ENCODE measurements at regions not wholly inside any gene's neighbourhood (a gene's known extent, or its start where the extent isn't known, plus 50 kb on each side); places are given as distances from the start of the nearest gene placed in this dataset.

GRCh38 chr10:92761571-92761970 is 71.8 kb downstream of the HHEX start:
- Mint-ChIP-seq H3K4me3 (ENCODE audit: unreplicated experiment) (no peak overlapping the region), H3K27ac (ENCODE audit: unreplicated experiment) (no peak overlapping the region), H3K27me3 (ENCODE audit: insufficient read depth, unreplicated experiment) (peaks cover 12% of the 10 kb centered on the region), H3K9me3 (ENCODE audit: unreplicated experiment) (no peaks in the 10 kb centered on the region), H3K4me1 (ENCODE audit: low read depth, unreplicated experiment) (peaks cover 11% of the 10 kb centered on the region), H3K36me3 (ENCODE audit: insufficient read depth, unreplicated experiment) (no peaks in the 10 kb centered on the region)
- CTCF ChIA-PET, result no interaction called here
- H3K9me3 ChIP-seq, result no peaks in the 10 kb centered on the region
- no TSS peak for BruUV-seq (replicated peaks)
- TF ChIP-seq CTCF (IDR thresholded peaks at IDR 0.05; ENCODE audit: insufficient read depth in 1 of 2, low read depth in 1 of 2, low read length in 1 of 2, severe bottlenecking in 1 of 2, unreplicated experiment in 1 of 2), result no peak
- H3K4me1 ChIP-seq, result peaks cover 9% of the 10 kb centered on the region
- no peaks in the 10 kb centered on the region for H3K36me3 ChIP-seq (ENCODE audit: control insufficient read depth, insufficient read depth, low read length)
- POLR2A ChIA-PET, result no interaction called here
- no peak overlapping the region for H3K4me3 ChIP-seq (ENCODE audit: low read depth, low read length)
- intact Hi-C loops (cut with micrococcal nuclease; ENCODE audit: unreplicated experiment), result no loop called here
- DNase-seq, result no peak
- H3K27me3 ChIP-seq (replicated peaks; ENCODE audit: control insufficient read depth, insufficient read depth, low read length), result no peaks in the 10 kb centered on the region

GRCh38 chr10:92763634-92764155 is 73.9 kb downstream of the HHEX start:
- TF ChIP-seq CTCF (IDR thresholded peaks at IDR 0.05; ENCODE audit: insufficient read depth in 1 of 2, low read depth in 1 of 2, low read length in 1 of 2, severe bottlenecking in 1 of 2, unreplicated experiment in 1 of 2), result no peak
- BruUV-seq (replicated peaks), result no TSS peak
- peaks cover 12% of the 10 kb centered on the region for H3K9me3 Mint-ChIP-seq (ENCODE audit: unreplicated experiment)
- peaks cover 15% of the 10 kb centered on the region for H3K27me3 Mint-ChIP-seq (ENCODE audit: insufficient read depth, unreplicated experiment)
- H3K27me3 ChIP-seq (replicated peaks; ENCODE audit: control insufficient read depth, insufficient read depth, low read length), result no peaks in the 10 kb centered on the region
- no peak overlapping the region for H3K4me3 Mint-ChIP-seq (ENCODE audit: unreplicated experiment)
- no peaks in the 10 kb centered on the region for H3K9me3 ChIP-seq
- no peak for DNase-seq
- no peaks in the 10 kb centered on the region for H3K36me3 ChIP-seq (ENCODE audit: control insufficient read depth, insufficient read depth, low read length)
- no peak overlapping the region for H3K27ac Mint-ChIP-seq (ENCODE audit: unreplicated experiment)
- no peaks in the 10 kb centered on the region for H3K4me1 ChIP-seq
- intact Hi-C loops (cut with micrococcal nuclease; ENCODE audit: unreplicated experiment), result no loop called here
- CTCF ChIA-PET, result no interaction called here
- no peaks in the 10 kb centered on the region for H3K4me1 Mint-ChIP-seq (ENCODE audit: low read depth, unreplicated experiment)
- POLR2A ChIA-PET, result interaction anchor here (0.7 kb wide), 1 partner anchor 71 kb away, joined by 19 read pairs; no protein-coding TSS in a partner anchor
- no peaks in the 10 kb centered on the region for H3K36me3 Mint-ChIP-seq (ENCODE audit: insufficient read depth, unreplicated experiment)
- no peak overlapping the region for H3K4me3 ChIP-seq (ENCODE audit: low read depth, low read length)

- no peak for DNase-seq
- no peak overlapping the region for H3K4me3 ChIP-seq (ENCODE audit: low read depth, low read length)
- intact Hi-C loops (cut with micrococcal nuclease; ENCODE audit: unreplicated experiment), result no loop called here
- CTCF ChIA-PET, result no interaction called here
- no peaks in the 10 kb centered on the region for H3K36me3 ChIP-seq (ENCODE audit: control insufficient read depth, insufficient read depth, low read length)
- H3K27ac Mint-ChIP-seq (ENCODE audit: unreplicated experiment), result no peak overlapping the region
- no peaks in the 10 kb centered on the region for H3K4me1 ChIP-seq
- H3K27me3 ChIP-seq (replicated peaks; ENCODE audit: control insufficient read depth, insufficient read depth, low read length), result no peaks in the 10 kb centered on the region
- H3K9me3 Mint-ChIP-seq (ENCODE audit: unreplicated experiment), result peaks cover 14% of the 10 kb centered on the region
- POLR2A ChIA-PET, result interaction anchor here (0.7 kb wide), 1 partner anchor 82 kb away, joined by 5 read pairs; no protein-coding TSS in a partner anchor
- H3K4me1 Mint-ChIP-seq (ENCODE audit: low read depth, unreplicated experiment), result no peaks in the 10 kb centered on the region
- no peak overlapping the region for H3K4me3 Mint-ChIP-seq (ENCODE audit: unreplicated experiment)
- H3K36me3 Mint-ChIP-seq (ENCODE audit: insufficient read depth, unreplicated experiment), result no peaks in the 10 kb centered on the region
- BruUV-seq (replicated peaks), result no TSS peak
- H3K9me3 ChIP-seq, result no peaks in the 10 kb centered on the region
- no peak for TF ChIP-seq CTCF (IDR thresholded peaks at IDR 0.05; ENCODE audit: insufficient read depth in 1 of 2, low read depth in 1 of 2, low read length in 1 of 2, severe bottlenecking in 1 of 2, unreplicated experiment in 1 of 2)
- peaks cover 14% of the 10 kb centered on the region for H3K27me3 Mint-ChIP-seq (ENCODE audit: insufficient read depth, unreplicated experiment)
Observed at GRCh38 chr10:92766451-92766850, 76.7 kb downstream of the HHEX start.

Data from Caco-2 (cell line).